HFFc6 (cell line): ENCODE measurements at regions not wholly inside any gene's neighbourhood (a gene's known extent, or its start where the extent isn't known, plus 50 kb on each side); places are given as distances from the start of the nearest gene placed in this dataset.

Experiments used
- DNase-seq: peaks from one replicate; pipeline ENCODE4 v3.0.0-alpha.2; 2018
- H3K27ac Mint-ChIP-seq: 2 replicates; pipeline ENCODE4 v1.8.0; 2020; ENCODE audit warnings: mild to moderate bottlenecking, mixed read lengths
- H3K27me3 Mint-ChIP-seq: 2 replicates; pipeline ENCODE4 v1.8.0; 2021; ENCODE audit warnings: mild to moderate bottlenecking, moderate library complexity, mixed read lengths; ENCODE audit not compliant: insufficient read depth
- H3K36me3 Mint-ChIP-seq: 2 replicates; pipeline ENCODE4 v1.8.0; 2021; ENCODE audit warnings: low read depth, mixed read lengths
- H3K4me1 Mint-ChIP-seq: 2 replicates; pipeline ENCODE4 v1.8.0; 2020; ENCODE audit warnings: low read depth, mixed read lengths
- H3K4me3 Mint-ChIP-seq: 2 replicates; pipeline ENCODE4 v1.8.0; 2020; ENCODE audit warnings: mild to moderate bottlenecking, moderate library complexity, mixed read lengths
- H3K9me3 Mint-ChIP-seq: 2 replicates; pipeline ENCODE4 v1.8.0; 2020; ENCODE audit warnings: mild to moderate bottlenecking, mixed read lengths
- TF ChIP-seq, protein P1 (sequence below): fragments of 200-600 bp; sonication (generic); IDR thresholded peaks from 2 replicates; pipeline ENCODE4 v1.5.0; 2021; ENCODE audit warnings: antibody characterized with exemption, mild to moderate bottlenecking

DNA sequence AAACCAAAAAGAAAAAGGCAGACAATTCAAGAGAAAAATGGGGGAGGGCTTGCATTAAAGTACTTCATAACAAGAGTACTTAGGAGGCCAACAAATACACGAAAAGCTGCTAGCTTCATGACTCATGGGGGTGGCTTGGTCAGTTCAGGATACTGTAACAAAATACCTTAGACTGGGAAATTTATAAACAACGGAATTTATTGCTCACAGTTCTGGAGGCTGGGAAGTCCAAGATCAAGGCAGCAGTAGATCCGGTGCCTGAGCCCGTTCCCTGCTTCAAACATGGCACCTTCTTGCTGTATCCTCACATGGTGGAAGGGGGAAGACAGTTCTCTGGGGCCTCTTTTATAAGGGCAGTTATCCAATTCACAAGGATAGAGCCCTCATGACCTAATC lies 111.4 kb downstream of the C9orf50 start:
- TF ChIP-seq, protein P1, sequence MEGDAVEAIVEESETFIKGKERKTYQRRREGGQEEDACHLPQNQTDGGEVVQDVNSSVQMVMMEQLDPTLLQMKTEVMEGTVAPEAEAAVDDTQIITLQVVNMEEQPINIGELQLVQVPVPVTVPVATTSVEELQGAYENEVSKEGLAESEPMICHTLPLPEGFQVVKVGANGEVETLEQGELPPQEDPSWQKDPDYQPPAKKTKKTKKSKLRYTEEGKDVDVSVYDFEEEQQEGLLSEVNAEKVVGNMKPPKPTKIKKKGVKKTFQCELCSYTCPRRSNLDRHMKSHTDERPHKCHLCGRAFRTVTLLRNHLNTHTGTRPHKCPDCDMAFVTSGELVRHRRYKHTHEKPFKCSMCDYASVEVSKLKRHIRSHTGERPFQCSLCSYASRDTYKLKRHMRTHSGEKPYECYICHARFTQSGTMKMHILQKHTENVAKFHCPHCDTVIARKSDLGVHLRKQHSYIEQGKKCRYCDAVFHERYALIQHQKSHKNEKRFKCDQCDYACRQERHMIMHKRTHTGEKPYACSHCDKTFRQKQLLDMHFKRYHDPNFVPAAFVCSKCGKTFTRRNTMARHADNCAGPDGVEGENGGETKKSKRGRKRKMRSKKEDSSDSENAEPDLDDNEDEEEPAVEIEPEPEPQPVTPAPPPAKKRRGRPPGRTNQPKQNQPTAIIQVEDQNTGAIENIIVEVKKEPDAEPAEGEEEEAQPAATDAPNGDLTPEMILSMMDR: no peak
- no peak overlapping the region for H3K4me3 Mint-ChIP-seq
- peaks cover 40% of the 10 kb centered on the region for H3K36me3 Mint-ChIP-seq
- peaks cover 26% of the 10 kb centered on the region for H3K4me1 Mint-ChIP-seq
- H3K27me3 Mint-ChIP-seq: peaks cover 6% of the 10 kb centered on the region
- peaks cover 46% of the 10 kb centered on the region for H3K9me3 Mint-ChIP-seq
- H3K27ac Mint-ChIP-seq: peak overlapping the region; percentile 69
- DNase-seq: peak; percentile 89

DNA sequence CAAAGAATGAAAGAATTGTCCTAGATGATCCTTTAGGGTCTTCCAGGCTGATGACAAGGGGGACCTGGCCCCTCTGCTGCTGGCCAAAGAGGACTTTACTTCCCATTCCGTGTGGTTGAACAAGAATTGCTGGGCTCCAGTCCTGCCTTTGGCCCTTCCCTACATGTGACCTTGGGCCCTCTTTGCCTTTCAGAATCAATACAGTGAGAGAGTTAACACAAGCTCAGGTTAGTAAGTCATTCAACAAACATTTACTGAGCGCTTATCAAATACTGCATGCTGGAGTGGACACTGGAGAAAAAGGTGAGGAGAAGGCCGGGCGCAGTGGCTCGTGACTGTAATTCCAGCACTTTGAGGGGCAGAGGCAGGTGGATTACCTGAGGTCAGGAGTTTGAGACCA lies 113.1 kb downstream of the C9orf50 start:
- peaks cover 38% of the 10 kb centered on the region for H3K4me1 Mint-ChIP-seq
- H3K36me3 Mint-ChIP-seq: peaks cover 42% of the 10 kb centered on the region
- no peak for DNase-seq
- TF ChIP-seq, protein P1: no peak
- peaks cover 4% of the 10 kb centered on the region for H3K27me3 Mint-ChIP-seq
- peaks cover 34% of the 10 kb centered on the region for H3K9me3 Mint-ChIP-seq
- no peak overlapping the region for H3K27ac Mint-ChIP-seq
- H3K4me3 Mint-ChIP-seq: no peak overlapping the region

DNA sequence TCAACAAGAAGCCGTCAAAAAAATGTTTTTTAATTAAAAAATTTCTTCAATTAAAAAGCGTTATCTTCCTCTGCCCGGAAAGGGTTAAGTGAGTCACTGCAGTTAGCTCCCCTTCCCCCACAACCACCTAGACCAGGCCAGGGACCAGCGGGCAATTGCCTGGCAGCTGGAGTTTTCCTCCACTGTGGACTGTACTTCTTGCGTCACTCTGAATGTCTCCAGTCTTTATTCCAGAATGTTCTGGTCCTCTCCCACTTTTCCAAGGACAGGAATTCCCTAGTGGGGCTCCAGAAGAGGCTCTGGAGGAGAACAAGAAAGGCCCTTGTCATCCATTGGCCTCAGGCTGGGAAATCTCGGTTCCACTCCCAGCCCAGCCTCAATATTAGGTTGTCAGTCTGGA lies 114.0 kb downstream of the C9orf50 start:
- Mint-ChIP-seq H3K27ac (peak overlapping the region; percentile 60), H3K4me3 (no peak overlapping the region), H3K4me1 (peaks cover 41% of the 10 kb centered on the region), H3K9me3 (peaks cover 25% of the 10 kb centered on the region), H3K27me3 (peaks cover 4% of the 10 kb centered on the region; the same call in 1 of the 2 replicates), H3K36me3 (peaks cover 34% of the 10 kb centered on the region)
- DNase-seq: no peak
- TF ChIP-seq, protein P1: no peak

DNA sequence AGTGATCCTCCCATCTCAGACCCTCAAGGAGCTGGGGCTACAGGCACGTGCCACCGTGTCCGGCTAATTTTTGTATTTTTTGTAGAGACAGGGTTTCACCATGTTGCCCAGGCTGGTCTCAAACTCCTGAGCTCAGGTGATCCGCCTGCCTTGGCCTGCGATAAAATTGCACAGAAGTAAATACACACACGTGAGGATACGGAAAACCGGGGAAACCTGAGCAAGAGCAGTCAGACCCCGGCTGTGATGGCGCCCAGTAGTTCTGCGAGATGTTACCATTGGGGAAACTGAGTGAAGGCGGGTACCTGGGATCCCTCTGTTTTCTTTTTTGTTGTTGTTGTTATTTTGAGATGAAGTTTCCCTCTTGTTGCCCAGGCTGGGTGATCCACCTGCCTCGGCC lies 114.9 kb downstream of the C9orf50 start:
- Mint-ChIP-seq H3K27me3 (peaks cover 4% of the 10 kb centered on the region; the same call in 1 of the 2 replicates), H3K36me3 (peaks cover 41% of the 10 kb centered on the region), H3K4me3 (no peak overlapping the region), H3K9me3 (peaks cover 19% of the 10 kb centered on the region), H3K4me1 (peaks cover 50% of the 10 kb centered on the region), H3K27ac (no peak overlapping the region)
- DNase-seq: no peak
- TF ChIP-seq, protein P1: no peak

DNA sequence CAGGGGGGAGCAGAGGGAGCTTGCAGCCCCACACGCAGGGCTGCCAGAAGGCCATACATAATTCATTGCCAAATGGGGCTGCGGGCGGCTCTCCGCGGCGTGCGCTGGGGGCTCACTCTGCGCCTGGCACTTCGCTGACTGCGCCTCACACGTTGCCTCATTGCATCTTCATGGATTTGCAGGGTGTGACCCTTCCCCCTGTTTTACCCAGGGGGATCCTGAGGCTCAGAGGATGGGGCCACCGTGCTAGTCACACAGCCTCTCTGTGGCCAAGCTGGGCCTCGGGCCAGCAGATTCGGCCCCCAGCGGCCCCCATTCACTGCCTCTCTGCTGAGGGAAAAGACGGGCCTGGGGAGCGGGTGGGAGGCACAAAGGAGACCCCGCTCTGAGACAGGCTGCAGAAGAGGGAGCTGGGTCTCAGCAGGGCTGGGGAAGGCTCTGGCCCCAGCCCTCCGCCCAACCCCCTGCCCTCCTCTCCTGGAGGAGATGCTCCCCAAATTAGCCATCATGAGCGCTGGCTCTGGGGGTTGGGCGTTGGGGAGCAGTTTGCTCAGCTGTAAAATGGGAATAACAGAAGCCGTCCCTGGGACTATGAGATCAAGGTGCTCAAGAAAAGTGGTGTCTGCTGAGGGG lies 115.5 kb downstream of the C9orf50 start:
- Mint-ChIP-seq H3K36me3 (peaks cover 42% of the 10 kb centered on the region), H3K27ac (no peak overlapping the region), H3K27me3 (peaks cover 4% of the 10 kb centered on the region; the same call in 1 of the 2 replicates), H3K9me3 (peaks cover 13% of the 10 kb centered on the region), H3K4me1 (peaks cover 56% of the 10 kb centered on the region), H3K4me3 (no peak overlapping the region)
- DNase-seq: no peak
- TF ChIP-seq, protein P1: no peak
